HepG2 (cell line): ENCODE measurements at regions not wholly inside any gene's neighbourhood (a gene's known extent, or its start where the extent isn't known, plus 50 kb on each side); places are given as distances from the start of the nearest gene placed in this dataset.
A peak's percentile ranks its signal among the peaks of the same experiment; 100 is the strongest.

Experiments
- MTA1 ChIP-seq: sonication (generic); formaldehyde crosslinking; IDR thresholded peaks from 2 replicates; pipeline ENCODE4 v1.4.0; 2020; ENCODE audit warnings: missing genetic modification reagents, mild to moderate bottlenecking, borderline replicate concordance
- TF ChIP-seq, protein P1 (sequence below): sonication (generic); formaldehyde crosslinking; IDR thresholded peaks from 2 replicates; pipeline ENCODE4 v1.5.0; 2020; ENCODE audit warnings: mild to moderate bottlenecking, missing genetic modification reagents, moderate library complexity

DNA sequence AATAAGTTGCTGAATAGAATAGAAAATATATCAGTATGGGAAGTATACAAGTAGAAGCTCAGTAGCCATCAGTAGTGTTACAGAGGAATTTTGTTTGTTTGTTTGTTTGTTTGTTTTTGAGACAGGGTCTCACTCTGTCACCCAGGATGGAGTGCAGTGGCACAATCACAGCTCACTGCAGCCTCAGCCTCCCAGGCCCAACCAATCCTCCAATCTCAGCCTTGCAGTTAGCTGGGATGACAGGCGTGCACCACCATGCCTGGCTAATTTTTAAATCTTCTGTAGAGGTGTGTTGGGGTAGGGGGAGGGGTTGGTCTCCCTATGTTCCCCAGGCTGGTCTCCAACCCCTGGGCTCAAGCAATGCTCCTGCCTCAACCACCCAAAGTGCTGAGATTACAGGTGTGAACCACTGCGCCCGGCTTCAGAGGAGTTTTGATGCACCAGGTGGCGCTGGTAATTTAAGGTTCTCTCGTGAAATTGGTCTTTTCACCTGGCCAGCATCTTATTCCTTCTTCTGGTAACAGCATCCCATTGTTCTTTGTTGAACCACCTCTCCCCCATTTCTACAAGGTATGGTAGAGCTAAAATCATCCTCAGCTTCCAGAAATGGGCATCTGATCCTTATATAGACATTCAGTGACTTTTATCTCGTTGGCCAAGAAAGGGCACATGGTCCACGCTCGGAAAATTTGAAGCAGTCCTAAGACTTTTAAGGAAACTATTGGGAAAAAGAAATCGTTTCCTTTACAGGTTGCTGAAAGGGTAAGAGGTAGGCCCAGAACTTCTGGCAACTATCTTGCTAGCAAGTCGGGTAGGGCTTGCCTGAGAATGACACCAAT, 157.1 kb downstream of the ARRDC3 start:
- TF ChIP-seq, protein P1, sequence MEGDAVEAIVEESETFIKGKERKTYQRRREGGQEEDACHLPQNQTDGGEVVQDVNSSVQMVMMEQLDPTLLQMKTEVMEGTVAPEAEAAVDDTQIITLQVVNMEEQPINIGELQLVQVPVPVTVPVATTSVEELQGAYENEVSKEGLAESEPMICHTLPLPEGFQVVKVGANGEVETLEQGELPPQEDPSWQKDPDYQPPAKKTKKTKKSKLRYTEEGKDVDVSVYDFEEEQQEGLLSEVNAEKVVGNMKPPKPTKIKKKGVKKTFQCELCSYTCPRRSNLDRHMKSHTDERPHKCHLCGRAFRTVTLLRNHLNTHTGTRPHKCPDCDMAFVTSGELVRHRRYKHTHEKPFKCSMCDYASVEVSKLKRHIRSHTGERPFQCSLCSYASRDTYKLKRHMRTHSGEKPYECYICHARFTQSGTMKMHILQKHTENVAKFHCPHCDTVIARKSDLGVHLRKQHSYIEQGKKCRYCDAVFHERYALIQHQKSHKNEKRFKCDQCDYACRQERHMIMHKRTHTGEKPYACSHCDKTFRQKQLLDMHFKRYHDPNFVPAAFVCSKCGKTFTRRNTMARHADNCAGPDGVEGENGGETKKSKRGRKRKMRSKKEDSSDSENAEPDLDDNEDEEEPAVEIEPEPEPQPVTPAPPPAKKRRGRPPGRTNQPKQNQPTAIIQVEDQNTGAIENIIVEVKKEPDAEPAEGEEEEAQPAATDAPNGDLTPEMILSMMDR (CRISPR knock-in tag) = peak; percentile 77
- no peak for TF ChIP-seq MTA1
